ENCODE measurements at regions not wholly inside any gene's neighbourhood (a gene's known extent, or its start where the extent isn't known, plus 50 kb on each side); places are given as distances from the start of the nearest gene placed in this dataset.

- Histone ChIP-seq H3K4me3 (peak overlapping the region in 2 of 4 donors; percentile 11 to 41), H3K27me3 (peaks cover 0 to 61% (median 0%) of the 10 kb centered on the region in 4 donors), H3K9me3 (no peaks in the 10 kb centered on the region), H3K27ac (no peak overlapping the region), H3K36me3 (no peaks in the 10 kb centered on the region), H3K4me1 (peaks cover 0 to 10% (median 0%) of the 10 kb centered on the region in 3 donors)
- no peak for DNase-seq
- TF ChIP-seq CTCF (IDR thresholded peaks at IDR 0.05) (no peak), POLR2A (IDR thresholded peaks at IDR 0.05) (no peak)
- intact Hi-C loops (cut with DNase I), result no loop called here
- 31 to 44% methylated on average over 16 to 18 of the region's 18 CpGs for WGBS, 2 donors
Observed at GRCh38 chr1:47558601-47559593, 121.1 kb downstream of the FOXD2 start.

- no peak for DNase-seq
- Histone ChIP-seq H3K4me1 (peaks cover 0 to 10% (median 0%) of the 10 kb centered on the region in 3 donors), H3K27ac (no peak overlapping the region), H3K27me3 (peaks cover 0 to 64% (median 0%) of the 10 kb centered on the region in 4 donors), H3K36me3 (no peaks in the 10 kb centered on the region), H3K4me3 (no peak overlapping the region), H3K9me3 (no peaks in the 10 kb centered on the region)
- intact Hi-C loops (cut with DNase I), result no loop called here
- TF ChIP-seq POLR2A (IDR thresholded peaks at IDR 0.05) (no peak), CTCF (IDR thresholded peaks at IDR 0.05) (no peak)
- 65 to 76% methylated on average over 6 to 7 of the region's 7 CpGs for WGBS, 2 donors
Observed at GRCh38 chr1:47559944-47560695, 122.3 kb downstream of the FOXD2 start.

GRCh38 chr1:47561523-47562007 is 123.7 kb downstream of the FOXD2 start:
- no peak for DNase-seq
- TF ChIP-seq POLR2A (IDR thresholded peaks at IDR 0.05), result no peak
- TF ChIP-seq CTCF (IDR thresholded peaks at IDR 0.05), result no peak
- intact Hi-C loops (cut with DNase I), result no loop called here
- no peaks in the 10 kb centered on the region for H3K36me3 ChIP-seq
- no peak overlapping the region for H3K4me3 ChIP-seq
- 56 to 71% methylated on average over 2 of the region's 2 CpGs for WGBS, 2 donors
- H3K4me1 ChIP-seq, result peaks cover 0 to 10% (median 0%) of the 10 kb centered on the region in 3 donors
- H3K9me3 ChIP-seq, result no peaks in the 10 kb centered on the region
- H3K27me3 ChIP-seq, result peaks cover 0 to 63% (median 0%) of the 10 kb centered on the region in 4 donors
- no peak overlapping the region for H3K27ac ChIP-seq

- no peak for TF ChIP-seq CTCF (IDR thresholded peaks at IDR 0.05)
- TF ChIP-seq POLR2A (IDR thresholded peaks at IDR 0.05), result no peak
- Histone ChIP-seq H3K9me3 (no peaks in the 10 kb centered on the region), H3K4me3 (no peak overlapping the region), H3K27me3 (peaks cover 0 to 65% (median 0%) of the 10 kb centered on the region in 4 donors), H3K4me1 (peaks cover 0 to 10% (median 0%) of the 10 kb centered on the region in 3 donors), H3K36me3 (no peaks in the 10 kb centered on the region), H3K27ac (no peak overlapping the region)
- DNase-seq, result no peak
- 83 to 92% methylated on average over 1 of the region's 1 CpG for WGBS, 2 donors
- intact Hi-C loops (cut with DNase I), result no loop called here
Observed at GRCh38 chr1:47562147-47562546, 124.3 kb downstream of the FOXD2 start.

Measured in esophagus squamous epithelium (tissue), 5 donors.